ENCODE measurements at regions not wholly inside any gene's neighbourhood (a gene's known extent, or its start where the extent isn't known, plus 50 kb on each side); places are given as distances from the start of the nearest gene placed in this dataset.

- TF ChIP-seq CTCF (IDR thresholded peaks at IDR 0.05) (no peak), POLR2A (IDR thresholded peaks at IDR 0.05) (no peak), POLR2AphosphoS5 (IDR thresholded peaks at IDR 0.05) (no peak)
Observed at GRCh38 chr2:228876276-228876675, 394.8 kb downstream of the PID1 start.
